MCF 10A (cell line): ENCODE measurements at regions not wholly inside any gene's neighbourhood (a gene's known extent, or its start where the extent isn't known, plus 50 kb on each side); places are given as distances from the start of the nearest gene placed in this dataset.

Experiments used
- BruUV-seq: library from RNA; stranded (reverse); fragments of 400-500 nt; replicated peaks from 2 replicates; lab custom pipeline; 2021; lab: Mats Ljungman, UMichigan
- CTCF ChIA-PET: fragments of 300-600 bp; sonication (Branson Sonifier 250); formaldehyde crosslinking; extraction: SDS; loops from one replicate; lab custom pipeline; 2021; ENCODE audit warnings: antibody characterized with exemption, inconsistent platforms; lab: Yijun Ruan, JAX
- POLR2A ChIA-PET: fragments of 300-600, 350-650 bp; sonication (Branson Sonifier 250); formaldehyde crosslinking; extraction: SDS; loops from one replicate; lab custom pipeline; 2020; ENCODE audit warnings: antibody characterized with exemption, inconsistent platforms; lab: Yijun Ruan, JAX
- DNase-seq: peaks from one replicate; pipeline ENCODE4 v3.0.0-alpha.2; 2018; ENCODE audit not compliant: unreplicated experiment
- H3K27ac Mint-ChIP-seq: one replicate; pipeline ENCODE4 v1.8.0; 2022; ENCODE audit warnings: mild to moderate bottlenecking, low read depth, mixed read lengths; ENCODE audit not compliant: unreplicated experiment
- H3K27me3 Mint-ChIP-seq: one replicate; pipeline ENCODE4 v1.8.0; 2022; ENCODE audit warnings: mixed read lengths; ENCODE audit not compliant: insufficient read depth, unreplicated experiment
- H3K36me3 Mint-ChIP-seq: one replicate; pipeline ENCODE4 v1.8.0; 2022; ENCODE audit warnings: mild to moderate bottlenecking, moderate library complexity, mixed read lengths; ENCODE audit not compliant: insufficient read depth, unreplicated experiment
- H3K4me1 Mint-ChIP-seq: one replicate; pipeline ENCODE4 v1.8.0; 2022; ENCODE audit warnings: mixed read lengths; ENCODE audit not compliant: insufficient read depth, unreplicated experiment
- H3K4me3 Mint-ChIP-seq: one replicate; pipeline ENCODE4 v1.8.0; 2022; ENCODE audit warnings: mild to moderate bottlenecking, moderate library complexity, mixed read lengths; ENCODE audit not compliant: unreplicated experiment
- H3K9me3 Mint-ChIP-seq: one replicate; pipeline ENCODE4 v1.8.0; 2022; ENCODE audit warnings: mixed read lengths; ENCODE audit not compliant: unreplicated experiment
- intact Hi-C: fragments of 100-400 bp; cut with micrococcal nuclease; formaldehyde crosslinking; loops from 2 replicates; pipeline ENCODE4 v1.14.1; 2022
- TF ChIP-seq, protein P1 (sequence below): fragments of 200-600 bp; IDR thresholded peaks from one replicate; pipeline ENCODE4 v1.8.0; 2022; ENCODE audit warnings: antibody characterized with exemption, mild to moderate bottlenecking; ENCODE audit not compliant: unreplicated experiment

DNA sequence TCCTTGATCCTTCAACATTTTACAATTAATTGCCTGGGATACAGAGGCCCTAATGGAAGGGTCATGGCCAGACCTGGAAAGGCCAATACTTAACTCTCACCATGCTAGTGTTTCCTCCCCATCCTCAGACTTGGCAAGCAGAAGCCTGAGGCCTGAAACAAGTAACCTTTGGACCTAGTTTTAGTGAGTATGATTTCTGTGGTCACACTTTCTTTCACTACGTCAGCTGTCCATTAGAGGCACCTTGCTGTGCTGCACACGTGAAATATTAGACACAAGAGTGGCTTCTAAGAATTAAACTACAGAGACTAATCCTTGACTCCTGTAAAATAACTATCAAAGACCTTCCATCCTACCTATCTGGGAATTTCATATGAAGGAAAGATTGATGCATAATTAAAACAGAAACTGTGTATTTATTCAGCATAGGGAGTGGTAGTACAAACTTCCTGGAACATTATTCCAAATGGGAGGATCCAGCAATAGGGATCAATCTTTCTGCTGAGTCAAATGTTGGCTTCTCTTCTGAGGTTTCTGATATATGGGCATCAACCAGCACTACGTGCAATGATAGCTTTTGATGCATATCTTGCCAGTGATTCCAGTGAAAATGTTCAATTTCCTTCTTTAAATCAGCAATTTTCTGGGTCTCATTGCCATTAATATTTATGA, 249.7 kb downstream of the IKZF2 start:
- H3K36me3 Mint-ChIP-seq = no peaks in the 10 kb centered on the region
- BruUV-seq = no TSS peak
- intact Hi-C loops = no loop called here
- no peaks in the 10 kb centered on the region for H3K9me3 Mint-ChIP-seq
- ChIA-PET POLR2A (interaction anchor here (0.7 to 1.5 kb wide), 4 partner anchors 11 to 249 kb away, joined by 3 to 4 read pairs (median 3); partner anchors contain the start of gene IKZF2), CTCF (interaction anchor here (2.8 kb wide), 1 partner anchor 10 kb away, joined by 17 read pairs; no protein-coding TSS in a partner anchor)
- no peak overlapping the region for H3K4me3 Mint-ChIP-seq
- TF ChIP-seq, protein P1, sequence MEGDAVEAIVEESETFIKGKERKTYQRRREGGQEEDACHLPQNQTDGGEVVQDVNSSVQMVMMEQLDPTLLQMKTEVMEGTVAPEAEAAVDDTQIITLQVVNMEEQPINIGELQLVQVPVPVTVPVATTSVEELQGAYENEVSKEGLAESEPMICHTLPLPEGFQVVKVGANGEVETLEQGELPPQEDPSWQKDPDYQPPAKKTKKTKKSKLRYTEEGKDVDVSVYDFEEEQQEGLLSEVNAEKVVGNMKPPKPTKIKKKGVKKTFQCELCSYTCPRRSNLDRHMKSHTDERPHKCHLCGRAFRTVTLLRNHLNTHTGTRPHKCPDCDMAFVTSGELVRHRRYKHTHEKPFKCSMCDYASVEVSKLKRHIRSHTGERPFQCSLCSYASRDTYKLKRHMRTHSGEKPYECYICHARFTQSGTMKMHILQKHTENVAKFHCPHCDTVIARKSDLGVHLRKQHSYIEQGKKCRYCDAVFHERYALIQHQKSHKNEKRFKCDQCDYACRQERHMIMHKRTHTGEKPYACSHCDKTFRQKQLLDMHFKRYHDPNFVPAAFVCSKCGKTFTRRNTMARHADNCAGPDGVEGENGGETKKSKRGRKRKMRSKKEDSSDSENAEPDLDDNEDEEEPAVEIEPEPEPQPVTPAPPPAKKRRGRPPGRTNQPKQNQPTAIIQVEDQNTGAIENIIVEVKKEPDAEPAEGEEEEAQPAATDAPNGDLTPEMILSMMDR = no peak
- no peak overlapping the region for H3K27ac Mint-ChIP-seq
- no peaks in the 10 kb centered on the region for H3K27me3 Mint-ChIP-seq
- DNase-seq = no peak
- peaks cover 32% of the 10 kb centered on the region for H3K4me1 Mint-ChIP-seq

DNA sequence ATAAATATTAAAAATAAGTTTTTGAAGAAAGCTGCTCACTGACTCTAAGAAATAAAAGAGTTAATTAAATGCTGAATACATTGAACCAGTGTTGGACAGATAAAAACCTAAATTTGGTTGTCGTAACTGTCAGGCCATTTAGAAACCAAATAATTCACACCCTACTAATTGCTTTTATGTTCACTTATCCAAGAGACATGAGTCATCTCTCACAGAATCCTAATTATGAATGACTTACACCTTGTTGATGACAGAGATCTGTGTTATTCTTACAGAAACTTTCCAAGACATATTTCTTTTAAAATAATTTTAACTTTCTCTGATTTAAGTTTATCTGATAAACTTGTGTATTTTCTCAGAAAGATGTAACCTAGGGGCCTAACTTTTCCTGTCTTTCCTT, 250.7 kb downstream of the IKZF2 start:
- H3K27me3 Mint-ChIP-seq = no peaks in the 10 kb centered on the region
- intact Hi-C loops = no loop called here
- no peak overlapping the region for H3K27ac Mint-ChIP-seq
- H3K36me3 Mint-ChIP-seq = no peaks in the 10 kb centered on the region
- no TSS peak for BruUV-seq
- POLR2A ChIA-PET = interaction anchor here (0.9 to 1.5 kb wide), 3 partner anchors 10 to 250 kb away, joined by 3 to 4 read pairs (median 3); partner anchors contain the start of gene IKZF2
- H3K9me3 Mint-ChIP-seq = no peaks in the 10 kb centered on the region
- H3K4me3 Mint-ChIP-seq = no peak overlapping the region
- TF ChIP-seq, protein P1 = no peak
- DNase-seq = no peak
- peaks cover 21% of the 10 kb centered on the region for H3K4me1 Mint-ChIP-seq
- CTCF ChIA-PET = interaction anchor here (2.8 kb wide), 1 partner anchor 8 kb away, joined by 17 read pairs; no protein-coding TSS in a partner anchor

DNA sequence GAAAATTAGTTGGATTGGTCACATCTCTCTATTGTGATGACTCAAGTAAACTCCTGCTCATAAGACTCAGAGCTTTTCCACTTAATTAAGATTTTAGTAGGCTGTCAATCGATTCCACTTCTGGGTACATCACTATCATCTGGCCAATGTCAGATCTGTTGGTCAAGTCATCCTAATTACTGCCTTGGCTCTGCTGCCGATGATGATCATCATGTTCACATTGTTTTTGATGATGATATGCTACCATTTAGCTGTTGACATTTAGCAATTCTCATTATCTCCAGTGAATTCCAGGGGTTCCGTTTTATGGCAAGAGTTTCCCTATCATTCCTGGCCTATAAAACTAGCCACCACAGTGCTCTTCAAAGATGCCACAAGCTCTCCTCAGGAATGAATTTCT, 253.4 kb downstream of the IKZF2 start:
- Mint-ChIP-seq H3K4me1 (peaks cover 5% of the 10 kb centered on the region), H3K36me3 (no peaks in the 10 kb centered on the region), H3K27ac (no peak overlapping the region), H3K9me3 (no peaks in the 10 kb centered on the region), H3K27me3 (no peaks in the 10 kb centered on the region), H3K4me3 (no peak overlapping the region)
- no TSS peak for BruUV-seq
- DNase-seq = no peak
- TF ChIP-seq, protein P1 = no peak
- intact Hi-C loops = no loop called here
- POLR2A ChIA-PET = interaction anchor here (1.0 kb wide), 1 partner anchor 15 kb away, joined by 3 read pairs; no protein-coding TSS in a partner anchor
- CTCF ChIA-PET = interaction anchor here (1.7 kb wide), 1 partner anchor 255 kb away, joined by 9 read pairs; no protein-coding TSS in a partner anchor

DNA sequence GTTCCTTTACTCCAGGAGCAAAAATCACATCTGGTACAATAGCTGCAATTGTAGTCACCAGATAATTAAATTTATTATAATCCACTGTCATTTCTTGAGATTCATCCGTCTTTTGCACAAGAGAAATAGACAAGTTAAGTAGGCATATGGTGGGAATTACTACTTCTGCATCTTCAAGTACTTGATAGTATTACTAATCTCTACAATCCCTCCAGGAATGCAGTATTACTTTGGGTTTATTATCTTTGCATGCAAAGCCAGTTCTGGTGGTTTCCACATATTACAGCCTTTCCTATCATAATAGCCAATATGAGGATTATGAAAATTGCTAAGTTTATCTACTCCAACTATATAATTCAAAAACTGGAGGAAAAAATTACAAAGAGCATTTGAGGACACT, 254.1 kb downstream of the IKZF2 start:
- Mint-ChIP-seq H3K4me3 (no peak overlapping the region), H3K9me3 (no peaks in the 10 kb centered on the region), H3K36me3 (no peaks in the 10 kb centered on the region), H3K27ac (no peak overlapping the region), H3K4me1 (peaks cover 2% of the 10 kb centered on the region), H3K27me3 (no peaks in the 10 kb centered on the region)
- ChIA-PET POLR2A (interaction anchor here (1.1 kb wide), 1 partner anchor 15 kb away, joined by 4 read pairs; no protein-coding TSS in a partner anchor), CTCF (interaction anchor here (0.6 to 0.9 kb wide), 2 partner anchors 96 to 305 kb away, joined by 3 read pairs; no protein-coding TSS in a partner anchor)
- DNase-seq = no peak
- TF ChIP-seq, protein P1 = no peak
- intact Hi-C loops = no loop called here
- BruUV-seq = no TSS peak
